Lower lobe of right lung (tissue), 2 donors: ENCODE measurements at regions not wholly inside any gene's neighbourhood (a gene's known extent, or its start where the extent isn't known, plus 50 kb on each side); places are given as distances from the start of the nearest gene placed in this dataset.
A peak's percentile ranks its signal among the peaks of the same experiment; 100 is the strongest.

Experiments used
- ATAC-seq, 2 donors: fragments of 200-7000 bp; cut with Tn5 transposase; one replicate each; pipeline ENCODE4 v1.9.1; 2020 to 2022; ENCODE audit warnings: mild to moderate bottlenecking in 2 of 2, moderate library complexity in 2 of 2
- DNase-seq: peaks from one replicate; pipeline ENCODE4 v3.0.0-alpha.2; 2020
- H3K27ac ChIP-seq: fragments of 200-600 bp; one replicate; pipeline ENCODE4 v1.8.0; 2022
- H3K27me3 ChIP-seq: fragments of 200-600 bp; one replicate; pipeline ENCODE4 v1.8.0; 2022; ENCODE audit warnings: low read depth
- H3K36me3 ChIP-seq: fragments of 200-600 bp; one replicate; pipeline ENCODE4 v1.8.0; 2022; ENCODE audit warnings: mild to moderate bottlenecking
- H3K4me1 ChIP-seq: fragments of 200-600 bp; one replicate; pipeline ENCODE4 v1.8.0; 2022
- H3K4me3 ChIP-seq: fragments of 200-600 bp; one replicate; pipeline ENCODE4 v1.8.0; 2022; ENCODE audit warnings: mild to moderate bottlenecking
- H3K9me3 ChIP-seq: fragments of 200-600 bp; one replicate; pipeline ENCODE4 v1.8.0; 2022
- CTCF ChIP-seq: fragments of 200-600 bp; IDR thresholded peaks from one replicate; pipeline ENCODE4 v1.8.0; 2022; ENCODE audit warnings: antibody characterized with exemption, mild to moderate bottlenecking
- intact Hi-C: fragments of 100-400 bp; cut with DNase I; formaldehyde crosslinking; loops from one replicate; pipeline ENCODE4 v1.11.0; 2022
- donor health status: DM: no; HTN: yes; CAD: no; lungs with severe emphysema.

GRCh38 chr3:127408022-127408683 is 120.3 kb upstream of the PRR20G start:
- Histone ChIP-seq H3K27ac (no peak overlapping the region), H3K27me3 (no peaks in the 10 kb centered on the region), H3K9me3 (no peaks in the 10 kb centered on the region), H3K4me1 (peaks cover 16% of the 10 kb centered on the region), H3K36me3 (no peaks in the 10 kb centered on the region), H3K4me3 (no peak overlapping the region)
- ATAC-seq (no peak), DNase-seq (no peak)
- no peak for TF ChIP-seq CTCF
- intact Hi-C loops: no loop called here

- Histone ChIP-seq H3K9me3 (no peaks in the 10 kb centered on the region), H3K36me3 (no peaks in the 10 kb centered on the region), H3K27ac (no peak overlapping the region), H3K27me3 (no peaks in the 10 kb centered on the region), H3K4me3 (no peak overlapping the region), H3K4me1 (peaks cover 16% of the 10 kb centered on the region)
- TF ChIP-seq CTCF: no peak
- intact Hi-C loops: no loop called here
- ATAC-seq (no peak), DNase-seq (no peak)
Measured at GRCh38 chr3:127407026-127407939, 119.4 kb upstream of the PRR20G start.

- H3K27me3 ChIP-seq: no peaks in the 10 kb centered on the region
- peaks cover 16% of the 10 kb centered on the region for H3K4me1 ChIP-seq
- no peak for TF ChIP-seq CTCF
- intact Hi-C loops: no loop called here
- H3K9me3 ChIP-seq: no peaks in the 10 kb centered on the region
- no peak for ATAC-seq
- no peak for DNase-seq
- no peak overlapping the region for H3K27ac ChIP-seq
- no peak overlapping the region for H3K4me3 ChIP-seq
- no peaks in the 10 kb centered on the region for H3K36me3 ChIP-seq
Measured at GRCh38 chr3:127406309-127407025, 118.6 kb upstream of the PRR20G start.

GRCh38 chr3:127405791-127406190 is 117.9 kb upstream of the PRR20G start:
- intact Hi-C loops: no loop called here
- peaks cover 16% of the 10 kb centered on the region for H3K4me1 ChIP-seq
- TF ChIP-seq CTCF: no peak
- H3K9me3 ChIP-seq: no peaks in the 10 kb centered on the region
- ATAC-seq (no peak), DNase-seq (no peak)
- no peaks in the 10 kb centered on the region for H3K27me3 ChIP-seq
- no peak overlapping the region for H3K4me3 ChIP-seq
- H3K36me3 ChIP-seq: no peaks in the 10 kb centered on the region
- no peak overlapping the region for H3K27ac ChIP-seq

- H3K27me3 ChIP-seq: no peaks in the 10 kb centered on the region
- TF ChIP-seq CTCF: no peak
- ATAC-seq: peak; percentile 90 to 92
- peaks cover 16% of the 10 kb centered on the region for H3K4me1 ChIP-seq
- no peak overlapping the region for H3K27ac ChIP-seq
- H3K9me3 ChIP-seq: no peaks in the 10 kb centered on the region
- H3K36me3 ChIP-seq: no peaks in the 10 kb centered on the region
- peak; percentile 82 for DNase-seq
- no peak overlapping the region for H3K4me3 ChIP-seq
- intact Hi-C loops: no loop called here
Measured at GRCh38 chr3:127405010-127405598, 117.3 kb upstream of the PRR20G start.
